ENCODE measurements at regions not wholly inside any gene's neighbourhood (a gene's known extent, or its start where the extent isn't known, plus 50 kb on each side); places are given as distances from the start of the nearest gene placed in this dataset.

DNA sequence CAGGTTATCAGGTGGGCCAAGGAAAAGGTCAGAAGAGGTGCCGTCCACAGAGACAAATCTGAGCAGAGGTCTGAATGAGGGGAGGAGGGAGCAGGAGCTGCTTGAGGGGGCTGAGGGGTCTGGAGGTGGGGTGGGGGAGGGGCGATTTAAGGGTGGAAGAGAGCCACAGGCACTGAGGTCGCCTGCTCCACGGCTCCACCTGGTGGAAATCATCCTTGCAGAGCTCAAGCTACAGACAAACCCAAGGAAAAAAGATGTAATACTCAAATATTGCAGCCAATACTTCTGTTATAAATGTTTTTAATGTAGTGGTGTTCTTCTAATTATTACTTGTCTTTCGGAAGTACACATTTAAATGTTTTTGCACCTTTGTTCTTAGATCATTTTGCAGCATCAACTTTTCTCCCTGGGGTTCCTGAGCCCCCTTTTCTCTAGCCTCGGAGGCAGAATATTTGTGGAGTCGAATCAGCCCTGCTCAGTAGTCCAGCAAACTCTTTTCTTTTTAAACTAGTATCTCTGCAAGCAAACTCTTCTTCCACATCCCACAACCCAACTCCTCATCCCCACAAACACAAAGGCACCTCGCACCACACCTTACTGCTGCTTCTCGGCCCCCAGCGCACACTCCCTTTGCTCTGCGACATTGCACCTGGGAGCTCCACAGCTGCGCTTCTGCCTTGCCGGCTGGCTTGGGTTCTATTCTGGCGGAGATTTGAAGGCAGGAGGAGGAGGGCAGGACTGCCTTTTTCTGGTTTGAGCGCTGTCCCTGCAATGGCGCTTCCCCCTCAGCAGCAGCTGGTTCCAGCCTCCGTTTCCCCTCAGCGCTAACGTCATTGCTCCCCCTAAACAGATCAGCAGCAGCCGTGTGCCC lies 51.0 kb upstream of the TFAP2A start:
- Histone ChIP-seq H3K4me3 (ENCODE audit: low read depth, low read length, poor library complexity, severe bottlenecking) (no peak overlapping the region), H3K9me3 (ENCODE audit: low read length) (no peaks in the 10 kb centered on the region), H4K20me1 (ENCODE audit: insufficient read depth, low read length) (no peaks in the 10 kb centered on the region), H3K9me2 (ENCODE audit: low read depth, low read length) (no peaks in the 10 kb centered on the region), H3K79me2 (ENCODE audit: insufficient read depth, low read length) (no peaks in the 10 kb centered on the region), H3K27ac (ENCODE audit: low read depth, low read length, poor library complexity, severe bottlenecking) (no peak overlapping the region), H3F3A (ENCODE audit: insufficient read depth, low read length) (no peaks in the 10 kb centered on the region), H3K27me3 (ENCODE audit: insufficient read depth, low read length) (no peaks in the 10 kb centered on the region), H3K4me2 (ENCODE audit: low read length) (no peak overlapping the region), H3K36me3 (ENCODE audit: insufficient read depth, low read length) (no peaks in the 10 kb centered on the region), H3K4me1 (ENCODE audit: insufficient read depth, low read length, severe bottlenecking) (peaks cover 8% of the 10 kb centered on the region), H3K9ac (ENCODE audit: low read length) (no peak overlapping the region), H2AFZ (ENCODE audit: low read length) (no peak overlapping the region)
- TF ChIP-seq, protein P1, sequence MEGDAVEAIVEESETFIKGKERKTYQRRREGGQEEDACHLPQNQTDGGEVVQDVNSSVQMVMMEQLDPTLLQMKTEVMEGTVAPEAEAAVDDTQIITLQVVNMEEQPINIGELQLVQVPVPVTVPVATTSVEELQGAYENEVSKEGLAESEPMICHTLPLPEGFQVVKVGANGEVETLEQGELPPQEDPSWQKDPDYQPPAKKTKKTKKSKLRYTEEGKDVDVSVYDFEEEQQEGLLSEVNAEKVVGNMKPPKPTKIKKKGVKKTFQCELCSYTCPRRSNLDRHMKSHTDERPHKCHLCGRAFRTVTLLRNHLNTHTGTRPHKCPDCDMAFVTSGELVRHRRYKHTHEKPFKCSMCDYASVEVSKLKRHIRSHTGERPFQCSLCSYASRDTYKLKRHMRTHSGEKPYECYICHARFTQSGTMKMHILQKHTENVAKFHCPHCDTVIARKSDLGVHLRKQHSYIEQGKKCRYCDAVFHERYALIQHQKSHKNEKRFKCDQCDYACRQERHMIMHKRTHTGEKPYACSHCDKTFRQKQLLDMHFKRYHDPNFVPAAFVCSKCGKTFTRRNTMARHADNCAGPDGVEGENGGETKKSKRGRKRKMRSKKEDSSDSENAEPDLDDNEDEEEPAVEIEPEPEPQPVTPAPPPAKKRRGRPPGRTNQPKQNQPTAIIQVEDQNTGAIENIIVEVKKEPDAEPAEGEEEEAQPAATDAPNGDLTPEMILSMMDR (IDR thresholded peaks at IDR 0.05; ENCODE audit: low read length), result peak; percentile 63
- TF ChIP-seq EZH2 (IDR thresholded peaks at IDR 0.05; ENCODE audit: borderline replicate concordance, low read length), result no peak

Measured in OCI-LY1 (cell line).